Esophagus squamous epithelium (tissue), 4 donors: ENCODE measurements at regions not wholly inside any gene's neighbourhood (a gene's known extent, or its start where the extent isn't known, plus 50 kb on each side); places are given as distances from the start of the nearest gene placed in this dataset.

Source experiments
- POLR2A ChIP-seq, 4 donors: fragments of 450-650 bp; IDR thresholded peaks; one replicate each; pipeline ENCODE4 v1.6.1; 2017; ENCODE audit warnings: antibody characterized with exemption in 4 of 4, mild to moderate bottlenecking in 4 of 4, moderate library complexity in 3 of 4
- TF ChIP-seq, protein P1 (sequence below), 6 experiments: fragments of 450-650 bp in 4 of 6; fragments of 200-600 bp in 2 of 6; sonication (generic) in 2 of 6; IDR thresholded peaks; one replicate each; pipeline ENCODE4 v1.5.1; 2016 to 2019; ENCODE audit warnings: antibody characterized with exemption in 6 of 6, mild to moderate bottlenecking in 4 of 6, moderate library complexity in 4 of 6

- TF ChIP-seq, protein P1, sequence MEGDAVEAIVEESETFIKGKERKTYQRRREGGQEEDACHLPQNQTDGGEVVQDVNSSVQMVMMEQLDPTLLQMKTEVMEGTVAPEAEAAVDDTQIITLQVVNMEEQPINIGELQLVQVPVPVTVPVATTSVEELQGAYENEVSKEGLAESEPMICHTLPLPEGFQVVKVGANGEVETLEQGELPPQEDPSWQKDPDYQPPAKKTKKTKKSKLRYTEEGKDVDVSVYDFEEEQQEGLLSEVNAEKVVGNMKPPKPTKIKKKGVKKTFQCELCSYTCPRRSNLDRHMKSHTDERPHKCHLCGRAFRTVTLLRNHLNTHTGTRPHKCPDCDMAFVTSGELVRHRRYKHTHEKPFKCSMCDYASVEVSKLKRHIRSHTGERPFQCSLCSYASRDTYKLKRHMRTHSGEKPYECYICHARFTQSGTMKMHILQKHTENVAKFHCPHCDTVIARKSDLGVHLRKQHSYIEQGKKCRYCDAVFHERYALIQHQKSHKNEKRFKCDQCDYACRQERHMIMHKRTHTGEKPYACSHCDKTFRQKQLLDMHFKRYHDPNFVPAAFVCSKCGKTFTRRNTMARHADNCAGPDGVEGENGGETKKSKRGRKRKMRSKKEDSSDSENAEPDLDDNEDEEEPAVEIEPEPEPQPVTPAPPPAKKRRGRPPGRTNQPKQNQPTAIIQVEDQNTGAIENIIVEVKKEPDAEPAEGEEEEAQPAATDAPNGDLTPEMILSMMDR (IDR thresholded peaks at IDR 0.05) = no peak
- no peak for TF ChIP-seq POLR2A (IDR thresholded peaks at IDR 0.05)
Observed at GRCh38 chr2:145740302-145740701, 1220.4 kb upstream of the ZEB2 start.
